C4-2B (cell line): ENCODE measurements at regions not wholly inside any gene's neighbourhood (a gene's known extent, or its start where the extent isn't known, plus 50 kb on each side); places are given as distances from the start of the nearest gene placed in this dataset.

Experiments
- ZFX ChIP-seq: fragments of 450-650 bp; IDR thresholded peaks from 2 replicates; pipeline ENCODE4 v1.6.1; 2017
- TF ChIP-seq, protein P1 (sequence below): fragments of 450-650 bp; conservative IDR thresholded peaks from 2 replicates; pipeline ENCODE4 v1.5.1; 2017; ENCODE audit warnings: mild to moderate bottlenecking

DNA sequence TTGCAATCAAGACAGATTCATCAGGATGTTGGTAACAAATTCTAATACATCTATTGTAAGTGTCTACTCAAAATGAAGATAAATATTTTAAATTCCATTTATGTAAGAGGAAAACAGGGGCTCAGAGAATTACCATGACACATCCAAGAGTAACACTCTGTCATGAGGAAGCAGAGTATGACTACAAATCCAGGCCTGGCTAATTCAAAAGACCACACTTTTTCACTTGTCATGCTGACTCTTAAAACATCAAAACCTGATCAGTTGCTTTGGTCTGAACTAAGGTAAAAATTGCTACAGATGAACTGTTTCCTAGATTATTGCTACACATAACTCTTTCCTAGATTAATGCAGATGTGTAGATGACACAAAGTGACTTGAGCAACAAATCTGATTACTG lies 880.6 kb downstream of the TSN start:
- TF ChIP-seq, protein P1, sequence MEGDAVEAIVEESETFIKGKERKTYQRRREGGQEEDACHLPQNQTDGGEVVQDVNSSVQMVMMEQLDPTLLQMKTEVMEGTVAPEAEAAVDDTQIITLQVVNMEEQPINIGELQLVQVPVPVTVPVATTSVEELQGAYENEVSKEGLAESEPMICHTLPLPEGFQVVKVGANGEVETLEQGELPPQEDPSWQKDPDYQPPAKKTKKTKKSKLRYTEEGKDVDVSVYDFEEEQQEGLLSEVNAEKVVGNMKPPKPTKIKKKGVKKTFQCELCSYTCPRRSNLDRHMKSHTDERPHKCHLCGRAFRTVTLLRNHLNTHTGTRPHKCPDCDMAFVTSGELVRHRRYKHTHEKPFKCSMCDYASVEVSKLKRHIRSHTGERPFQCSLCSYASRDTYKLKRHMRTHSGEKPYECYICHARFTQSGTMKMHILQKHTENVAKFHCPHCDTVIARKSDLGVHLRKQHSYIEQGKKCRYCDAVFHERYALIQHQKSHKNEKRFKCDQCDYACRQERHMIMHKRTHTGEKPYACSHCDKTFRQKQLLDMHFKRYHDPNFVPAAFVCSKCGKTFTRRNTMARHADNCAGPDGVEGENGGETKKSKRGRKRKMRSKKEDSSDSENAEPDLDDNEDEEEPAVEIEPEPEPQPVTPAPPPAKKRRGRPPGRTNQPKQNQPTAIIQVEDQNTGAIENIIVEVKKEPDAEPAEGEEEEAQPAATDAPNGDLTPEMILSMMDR: no peak
- TF ChIP-seq ZFX: no peak
